Retinal pigment epithelial cell (primary cell): ENCODE measurements at regions not wholly inside any gene's neighbourhood (a gene's known extent, or its start where the extent isn't known, plus 50 kb on each side); places are given as distances from the start of the nearest gene placed in this dataset.
A peak's percentile ranks its signal among the peaks of the same experiment; 100 is the strongest.

ENCODE experiments used
- DNase-seq: peaks from one replicate; pipeline ENCODE4 v3.0.0-alpha.2; 2010; ENCODE audit warnings: low read depth
- H3K4me3 ChIP-seq: 2 replicates; pipeline ENCODE4 v1.5.1; 2011; ENCODE audit warnings: mild to moderate bottlenecking, low read length, control low read depth, moderate library complexity
- TF ChIP-seq, protein P1 (sequence below): conservative IDR thresholded peaks from 2 replicates; pipeline ENCODE4 v1.5.1; 2011; ENCODE audit warnings: low read depth, low read length, control low read depth, inconsistent platforms

- no peak overlapping the region for H3K4me3 ChIP-seq
- TF ChIP-seq, protein P1, sequence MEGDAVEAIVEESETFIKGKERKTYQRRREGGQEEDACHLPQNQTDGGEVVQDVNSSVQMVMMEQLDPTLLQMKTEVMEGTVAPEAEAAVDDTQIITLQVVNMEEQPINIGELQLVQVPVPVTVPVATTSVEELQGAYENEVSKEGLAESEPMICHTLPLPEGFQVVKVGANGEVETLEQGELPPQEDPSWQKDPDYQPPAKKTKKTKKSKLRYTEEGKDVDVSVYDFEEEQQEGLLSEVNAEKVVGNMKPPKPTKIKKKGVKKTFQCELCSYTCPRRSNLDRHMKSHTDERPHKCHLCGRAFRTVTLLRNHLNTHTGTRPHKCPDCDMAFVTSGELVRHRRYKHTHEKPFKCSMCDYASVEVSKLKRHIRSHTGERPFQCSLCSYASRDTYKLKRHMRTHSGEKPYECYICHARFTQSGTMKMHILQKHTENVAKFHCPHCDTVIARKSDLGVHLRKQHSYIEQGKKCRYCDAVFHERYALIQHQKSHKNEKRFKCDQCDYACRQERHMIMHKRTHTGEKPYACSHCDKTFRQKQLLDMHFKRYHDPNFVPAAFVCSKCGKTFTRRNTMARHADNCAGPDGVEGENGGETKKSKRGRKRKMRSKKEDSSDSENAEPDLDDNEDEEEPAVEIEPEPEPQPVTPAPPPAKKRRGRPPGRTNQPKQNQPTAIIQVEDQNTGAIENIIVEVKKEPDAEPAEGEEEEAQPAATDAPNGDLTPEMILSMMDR: no peak
- DNase-seq: no peak
Measured at GRCh38 chr5:84618262-84618661, 233.6 kb upstream of the EDIL3 start.

DNA sequence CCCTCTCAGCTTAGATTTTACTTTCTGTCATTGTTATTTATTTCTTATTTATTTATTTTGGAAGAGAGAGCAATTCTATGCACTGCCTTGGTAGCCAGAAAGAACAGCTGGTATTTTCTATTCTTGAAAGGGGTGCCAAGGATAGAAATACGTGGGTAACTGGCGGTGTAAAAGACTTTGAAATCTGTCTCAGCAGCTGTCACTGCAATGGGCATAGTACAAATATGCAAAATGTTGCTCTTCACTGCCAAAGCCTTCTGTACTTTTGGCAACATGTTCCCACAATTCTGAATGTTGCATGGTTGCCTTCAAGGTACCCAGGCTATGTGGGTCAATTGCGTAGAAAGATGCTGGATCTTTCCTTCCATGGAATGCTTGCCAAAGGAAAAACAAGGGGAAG is 230.2 kb upstream of the EDIL3 start:
- DNase-seq: no peak
- H3K4me3 ChIP-seq: no peak overlapping the region
- TF ChIP-seq, protein P1: no peak

- TF ChIP-seq, protein P1: no peak
- H3K4me3 ChIP-seq: no peak overlapping the region
- no peak for DNase-seq
Measured at GRCh38 chr5:84606784-84607183, 222.1 kb upstream of the EDIL3 start.

DNA sequence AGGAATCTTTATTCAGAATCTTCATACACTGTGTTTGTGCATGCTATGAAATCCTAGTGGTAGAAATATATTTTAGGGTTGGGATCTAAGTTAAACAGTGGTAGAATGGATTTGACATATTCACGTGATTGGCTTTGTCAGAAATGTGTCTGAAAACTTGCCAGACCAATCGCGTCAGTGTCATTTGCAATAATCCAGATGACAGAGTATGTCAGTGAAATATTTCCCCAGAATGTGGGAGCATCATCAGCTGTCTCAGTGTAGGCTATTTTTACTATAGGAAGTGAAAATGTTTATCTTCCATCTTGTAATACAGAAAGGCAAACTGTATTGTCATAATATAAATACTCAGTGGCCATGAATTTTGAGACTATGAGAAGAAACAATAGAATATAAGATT is 220.6 kb upstream of the EDIL3 start:
- TF ChIP-seq, protein P1: no peak
- DNase-seq: no peak
- no peak overlapping the region for H3K4me3 ChIP-seq

DNA sequence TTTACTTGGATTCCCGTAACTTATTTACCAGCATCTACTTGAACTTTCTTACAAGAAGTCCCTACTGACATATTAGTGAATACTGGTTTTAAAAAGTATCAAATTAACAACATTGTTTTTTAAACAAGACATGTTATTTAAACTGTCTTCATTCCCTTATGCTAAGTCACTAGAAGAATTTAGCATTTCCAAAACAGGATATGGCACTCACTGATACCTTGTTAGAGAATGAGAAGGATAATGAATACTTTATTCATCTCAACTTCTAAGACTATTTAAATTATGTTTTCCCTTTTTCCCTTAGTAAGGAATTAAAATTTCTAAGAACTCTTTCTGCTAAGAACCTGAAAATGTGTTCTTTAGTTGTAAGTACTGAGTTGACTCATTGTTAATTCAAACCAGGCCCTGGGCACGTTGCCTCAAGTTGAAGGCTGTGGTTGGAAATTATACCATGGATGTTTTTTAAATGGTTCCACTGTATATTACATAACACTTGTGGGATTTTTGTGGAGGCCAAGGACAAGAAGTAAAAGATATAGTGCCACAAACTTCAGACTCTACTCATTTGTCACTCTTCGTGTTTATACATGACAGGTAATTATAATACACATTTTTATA is 219.0 kb upstream of the EDIL3 start:
- TF ChIP-seq, protein P1: no peak
- H3K4me3 ChIP-seq: no peak overlapping the region
- DNase-seq: peak; percentile 19

DNA sequence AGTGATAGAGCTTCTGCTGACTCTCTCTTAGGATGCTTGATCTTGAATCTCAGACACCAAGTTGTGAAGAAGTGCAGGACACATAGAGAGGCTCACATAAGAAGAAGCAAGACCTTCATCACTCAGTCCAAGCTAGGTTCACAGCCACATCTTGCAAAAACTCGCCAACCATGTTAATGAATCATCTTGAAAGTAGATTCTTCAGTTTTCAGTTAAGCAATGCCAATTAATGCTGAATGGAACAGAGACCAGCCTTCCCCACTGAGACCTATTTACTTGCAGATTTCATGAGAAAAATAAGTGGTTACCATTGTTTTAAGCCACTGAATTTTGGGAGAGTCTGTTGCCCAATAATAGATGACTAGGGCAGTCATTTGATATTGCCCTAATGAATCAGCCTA is 217.7 kb upstream of the EDIL3 start:
- H3K4me3 ChIP-seq: no peak overlapping the region
- DNase-seq: no peak
- TF ChIP-seq, protein P1: no peak

GRCh38 chr5:84599964-84600363 is 215.3 kb upstream of the EDIL3 start:
- DNase-seq: no peak
- H3K4me3 ChIP-seq: no peak overlapping the region
- TF ChIP-seq, protein P1: no peak
